B cell (primary cell): ENCODE measurements at regions not wholly inside any gene's neighbourhood (a gene's known extent, or its start where the extent isn't known, plus 50 kb on each side); places are given as distances from the start of the nearest gene placed in this dataset.

ENCODE experiments used
- ATAC-seq: fragments of 200-7000 bp; cut with Tn5 transposase; one replicate; pipeline ENCODE4 v1.10.0; 2021; ENCODE audit warnings: low read depth, mild to moderate bottlenecking, moderate number of reproducible peaks, moderate library complexity
- CTCF ChIA-PET: fragments of 350-600 bp; sonication (Branson Sonifier 250); formaldehyde crosslinking; loops from one replicate; lab custom pipeline; 2021; ENCODE audit warnings: antibody characterized with exemption, inconsistent platforms; lab: Charles Lee
- POLR2A ChIA-PET: fragments of 350-600 bp; sonication (Branson Sonifier 250); formaldehyde crosslinking; loops from one replicate; lab custom pipeline; 2021; ENCODE audit warnings: antibody characterized with exemption; lab: Charles Lee
- DNase-seq: peaks from one replicate; pipeline ENCODE4 v3.0.0; 2013
- H2AFZ ChIP-seq: 2 replicates; pipeline ENCODE4 v1.6.1; 2012; ENCODE audit warnings: mild to moderate bottlenecking, low read depth, low read length; ENCODE audit not compliant: insufficient read depth, poor library complexity, severe bottlenecking
- H3K27ac ChIP-seq, 2 donors: 1 replicate in 1 of 2; 2 replicates in 1 of 2; pipeline ENCODE4 v1.5.1; 2012 to 2013; ENCODE audit warnings: low read length in 2 of 2, mild to moderate bottlenecking in 2 of 2, moderate library complexity in 1 of 2
- H3K27me3 ChIP-seq, 4 experiments: fragments of 200-600 bp in 1 of 4; sonication (generic) in 1 of 4; replicated peaks in 1 of 4; 1 replicate in 2 of 4; 2 replicates in 2 of 4; pipeline versions ENCODE4 v1.6.1 to v1.7.0; 2013 to 2016; ENCODE audit warnings: low read length in 3 of 4, mild to moderate bottlenecking in 2 of 4, mixed read lengths in 1 of 4, moderate library complexity in 1 of 4; ENCODE audit not compliant: insufficient read depth in 4 of 4, control insufficient read depth in 3 of 4; ENCODE audit errors: control extremely low read depth in 1 of 4
- H3K36me3 ChIP-seq, 2 experiments: replicated peaks in 1 of 2; 1 replicate in 1 of 2; 2 replicates in 1 of 2; pipeline versions ENCODE4 v1.6.1 to v1.7.1; 2013; ENCODE audit warnings: low read length in 1 of 2; ENCODE audit not compliant: insufficient read depth in 2 of 2, control insufficient read depth in 1 of 2; ENCODE audit errors: control extremely low read depth in 1 of 2, extremely low read depth in 1 of 2
- H3K4me1 ChIP-seq, 2 donors: fragments of 200-600 bp in 1 of 2; sonication (generic) in 1 of 2; 1 replicate in 1 of 2; 2 replicates in 1 of 2; pipeline versions ENCODE4 v1.5.1 to v1.6.1; 2013 to 2017; ENCODE audit warnings: low read length in 2 of 2; ENCODE audit not compliant: control insufficient read depth in 2 of 2, insufficient read depth in 2 of 2
- H3K4me2 ChIP-seq: replicated peaks from 2 replicates; pipeline ENCODE3; 2012; ENCODE audit warnings: mild to moderate bottlenecking, low read depth, low read length; ENCODE audit not compliant: poor library complexity, severe bottlenecking
- H3K4me3 ChIP-seq, 5 experiments: fragments of 200-600 bp in 1 of 5; sonication (generic) in 1 of 5; 1 replicate in 3 of 5; 2 replicates in 2 of 5; pipeline versions ENCODE4 v1.5.1 to v1.7.0; 2011 to 2016; ENCODE audit warnings: low read length in 4 of 5, mild to moderate bottlenecking in 4 of 5, low read depth in 2 of 5, control low read depth in 1 of 5, moderate library complexity in 1 of 5; ENCODE audit not compliant: insufficient read depth in 1 of 5; ENCODE audit errors: control extremely low read depth in 1 of 5, extremely low read depth in 1 of 5
- H3K79me2 ChIP-seq: fragments of 200-600 bp; sonication (generic); one replicate; pipeline ENCODE4 v1.6.0; 2016; ENCODE audit warnings: low read length; ENCODE audit not compliant: control insufficient read depth, insufficient read depth
- H3K9ac ChIP-seq: fragments of 200-600 bp; sonication (generic); 2 replicates; pipeline ENCODE4 v1.6.1; 2017; ENCODE audit warnings: mild to moderate bottlenecking, low read length, moderate library complexity
- H3K9me3 ChIP-seq, 3 donors: one replicate each; pipeline versions ENCODE4 v1.6.1 to v1.7.1; 2013; ENCODE audit warnings: low read length in 2 of 3; ENCODE audit not compliant: control insufficient read depth in 2 of 3, insufficient read depth in 1 of 3; ENCODE audit errors: control extremely low read depth in 1 of 3
- H4K20me1 ChIP-seq: 2 replicates; pipeline ENCODE4 v1.6.0; 2012; ENCODE audit warnings: mild to moderate bottlenecking, low read length; ENCODE audit not compliant: insufficient read depth, control insufficient read depth, poor library complexity, severe bottlenecking
- H3K27ac Mint-ChIP-seq: one replicate; pipeline ENCODE4 v1.8.0; 2021; ENCODE audit warnings: mixed read lengths
- H3K27me3 Mint-ChIP-seq: one replicate; pipeline ENCODE4 v1.8.0; 2021; ENCODE audit warnings: mixed read lengths
- H3K4me1 Mint-ChIP-seq: one replicate; pipeline ENCODE4 v1.8.0; 2021; ENCODE audit warnings: mixed read lengths
- H3K4me3 Mint-ChIP-seq: one replicate; pipeline ENCODE4 v1.8.0; 2021; ENCODE audit warnings: mixed read lengths
- H3K9me3 Mint-ChIP-seq: one replicate; pipeline ENCODE4 v1.8.0; 2022; ENCODE audit warnings: mixed read lengths; ENCODE audit not compliant: insufficient read depth
- EZH2 ChIP-seq: IDR thresholded peaks from 2 replicates; pipeline ENCODE4 v1.6.1; 2012; ENCODE audit warnings: borderline replicate concordance, low read depth, mild to moderate bottlenecking, moderate library complexity, low read length; ENCODE audit not compliant: insufficient read depth, poor library complexity, severe bottlenecking
- WGBS: methylation state at CpG from one replicate; pipeline ENCODE4 v1.1.5; 2013; ENCODE audit warnings: missing lambda C conversion rate; ENCODE audit not compliant: insufficient coverage; 5-methylcytosine and 5-hydroxymethylcytosine counted together
- intact Hi-C: fragments of 100-400 bp; cut with micrococcal nuclease; formaldehyde crosslinking; loops from one replicate; pipeline ENCODE4 v1.10.0; 2022
- TF ChIP-seq, protein P1 (sequence below): fragments of 200-600 bp; IDR thresholded peaks from one replicate; pipeline ENCODE4 v1.8.0; 2022; ENCODE audit warnings: antibody characterized with exemption, mild to moderate bottlenecking

DNA sequence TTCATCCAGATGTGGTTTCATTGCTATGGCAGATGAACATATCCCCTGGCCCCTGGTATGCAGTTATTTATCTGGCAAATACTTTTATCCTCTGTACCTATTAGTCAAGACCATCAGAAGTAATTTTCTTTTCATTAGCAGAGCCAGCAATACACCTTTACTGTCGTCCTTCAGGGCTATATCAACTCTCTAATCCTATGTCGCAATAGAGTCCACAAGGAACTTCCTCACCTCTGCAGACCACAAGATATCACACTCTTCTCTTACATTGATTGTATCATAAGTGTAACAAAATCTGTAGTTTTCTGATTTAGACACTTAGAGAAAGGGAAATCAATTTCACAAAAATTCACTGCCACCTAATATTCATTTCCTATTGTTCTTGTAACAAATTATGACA is 252.9 kb upstream of the DCC start:
- Mint-ChIP-seq H3K27ac (no peak overlapping the region), H3K4me3 (no peak overlapping the region), H3K27me3 (no peaks in the 10 kb centered on the region), H3K9me3 (no peaks in the 10 kb centered on the region), H3K4me1 (no peaks in the 10 kb centered on the region)
- WGBS, result 60% methylated on average over 1 of the region's 2 CpGs
- H3K4me3 ChIP-seq, result no peak overlapping the region
- no peak overlapping the region for H3K9ac ChIP-seq
- no peaks in the 10 kb centered on the region for H3K36me3 ChIP-seq
- no peaks in the 10 kb centered on the region for H3K79me2 ChIP-seq
- intact Hi-C loops, result no loop called here
- no peaks in the 10 kb centered on the region for H3K9me3 ChIP-seq
- H3K4me1 ChIP-seq, result no peaks in the 10 kb centered on the region
- ATAC-seq (no peak), DNase-seq (no peak)
- H4K20me1 ChIP-seq, result no peaks in the 10 kb centered on the region
- POLR2A ChIA-PET, result no interaction called here
- TF ChIP-seq, protein P1, sequence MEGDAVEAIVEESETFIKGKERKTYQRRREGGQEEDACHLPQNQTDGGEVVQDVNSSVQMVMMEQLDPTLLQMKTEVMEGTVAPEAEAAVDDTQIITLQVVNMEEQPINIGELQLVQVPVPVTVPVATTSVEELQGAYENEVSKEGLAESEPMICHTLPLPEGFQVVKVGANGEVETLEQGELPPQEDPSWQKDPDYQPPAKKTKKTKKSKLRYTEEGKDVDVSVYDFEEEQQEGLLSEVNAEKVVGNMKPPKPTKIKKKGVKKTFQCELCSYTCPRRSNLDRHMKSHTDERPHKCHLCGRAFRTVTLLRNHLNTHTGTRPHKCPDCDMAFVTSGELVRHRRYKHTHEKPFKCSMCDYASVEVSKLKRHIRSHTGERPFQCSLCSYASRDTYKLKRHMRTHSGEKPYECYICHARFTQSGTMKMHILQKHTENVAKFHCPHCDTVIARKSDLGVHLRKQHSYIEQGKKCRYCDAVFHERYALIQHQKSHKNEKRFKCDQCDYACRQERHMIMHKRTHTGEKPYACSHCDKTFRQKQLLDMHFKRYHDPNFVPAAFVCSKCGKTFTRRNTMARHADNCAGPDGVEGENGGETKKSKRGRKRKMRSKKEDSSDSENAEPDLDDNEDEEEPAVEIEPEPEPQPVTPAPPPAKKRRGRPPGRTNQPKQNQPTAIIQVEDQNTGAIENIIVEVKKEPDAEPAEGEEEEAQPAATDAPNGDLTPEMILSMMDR, result no peak
- TF ChIP-seq EZH2, result no peak
- CTCF ChIA-PET, result no interaction called here
- no peak overlapping the region for H3K4me2 ChIP-seq
- H3K27ac ChIP-seq, result no peak overlapping the region
- H3K27me3 ChIP-seq, result no peaks in the 10 kb centered on the region
- H2AFZ ChIP-seq, result no peak overlapping the region

DNA sequence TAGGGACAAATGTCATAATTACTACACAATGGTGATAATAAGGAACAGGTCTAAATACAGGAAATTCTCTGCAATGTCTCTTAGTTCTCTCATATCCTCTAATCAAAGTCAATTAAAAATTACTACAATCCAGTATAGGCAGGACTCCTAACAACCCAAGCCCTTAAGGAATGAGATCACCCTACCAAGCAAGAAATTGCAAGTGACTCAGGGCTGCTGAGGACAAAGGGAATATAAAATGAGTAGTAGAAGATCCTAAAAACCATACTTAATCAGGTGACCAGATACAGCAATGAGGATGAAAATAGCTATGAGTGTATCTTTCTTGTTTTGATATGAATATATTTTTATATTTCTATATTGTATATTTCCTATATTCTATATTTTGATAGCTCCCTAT is 250.0 kb upstream of the DCC start:
- no peak overlapping the region for H3K4me2 ChIP-seq
- H3K4me3 ChIP-seq, result no peak overlapping the region
- ATAC-seq, result no peak
- DNase-seq, result no peak
- H3K27ac ChIP-seq, result no peak overlapping the region
- no peak for TF ChIP-seq EZH2
- TF ChIP-seq, protein P1, result no peak
- POLR2A ChIA-PET, result no interaction called here
- H3K27me3 Mint-ChIP-seq, result no peaks in the 10 kb centered on the region
- no peaks in the 10 kb centered on the region for H3K36me3 ChIP-seq
- H3K4me1 Mint-ChIP-seq, result no peaks in the 10 kb centered on the region
- no peak overlapping the region for H3K27ac Mint-ChIP-seq
- no peaks in the 10 kb centered on the region for H3K79me2 ChIP-seq
- H3K27me3 ChIP-seq, result no peaks in the 10 kb centered on the region
- H2AFZ ChIP-seq, result no peak overlapping the region
- H3K4me1 ChIP-seq, result no peaks in the 10 kb centered on the region
- no peak overlapping the region for H3K4me3 Mint-ChIP-seq
- intact Hi-C loops, result no loop called here
- no peaks in the 10 kb centered on the region for H4K20me1 ChIP-seq
- no peaks in the 10 kb centered on the region for H3K9me3 Mint-ChIP-seq
- no peak overlapping the region for H3K9ac ChIP-seq
- H3K9me3 ChIP-seq, result no peaks in the 10 kb centered on the region
- CTCF ChIA-PET, result no interaction called here
